Putamen (tissue), 1 donor: ENCODE measurements at regions not wholly inside any gene's neighbourhood (a gene's known extent, or its start where the extent isn't known, plus 50 kb on each side); places are given as distances from the start of the nearest gene placed in this dataset.
A peak's percentile ranks its signal among the peaks of the same experiment; 100 is the strongest.

Experiments
- DNase-seq: peaks from one replicate; pipeline ENCODE4 v3.0.0-alpha.2; 2016; ENCODE audit warnings: low spot score

- DNase-seq, result no peak
Measured at GRCh38 chr3:127483902-127484591, 106.5 kb downstream of the TPRA1 start.

- DNase-seq, result no peak
Measured at GRCh38 chr3:127483005-127483641, 107.4 kb downstream of the TPRA1 start.

DNA sequence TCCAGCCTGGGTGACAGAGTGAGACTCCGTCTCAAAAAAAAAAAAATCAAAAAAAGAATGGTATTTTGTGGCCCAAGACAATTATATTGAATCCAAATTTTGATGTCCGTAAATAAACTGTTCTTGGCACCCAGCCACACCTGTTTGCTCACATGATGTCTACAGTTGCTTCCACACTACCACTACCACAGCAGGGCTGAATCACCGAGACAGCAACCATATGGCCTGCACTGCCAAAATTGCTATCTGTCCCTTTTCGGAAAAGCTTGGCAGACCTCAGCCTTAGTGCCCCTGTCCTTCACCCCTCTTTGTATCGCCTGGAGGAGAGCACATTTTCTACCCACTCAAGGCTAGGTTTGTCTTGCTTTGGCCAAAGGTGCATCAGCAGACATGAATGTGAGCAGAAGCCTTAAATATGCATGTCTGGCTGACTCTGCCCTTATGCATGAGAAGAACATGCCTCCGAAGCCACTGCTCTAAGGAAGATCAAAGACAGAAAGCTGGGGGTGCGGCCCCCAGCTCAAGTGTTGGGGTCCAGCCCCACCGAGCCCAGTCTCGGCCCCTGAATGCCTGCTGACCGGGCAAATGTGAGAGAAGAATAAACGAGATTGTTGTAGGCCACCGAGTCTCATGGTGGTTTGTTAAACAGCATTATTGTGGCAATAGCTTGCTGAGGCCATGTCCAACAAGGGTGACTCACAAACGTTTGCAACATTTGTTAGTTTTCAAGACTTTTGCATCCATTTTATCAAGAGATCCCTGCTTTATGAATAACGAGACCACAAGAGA is 108.1 kb downstream of the TPRA1 start:
- no peak for DNase-seq

GRCh38 chr3:127480196-127480954 is 110.2 kb downstream of the TPRA1 start:
- no peak for DNase-seq

DNA sequence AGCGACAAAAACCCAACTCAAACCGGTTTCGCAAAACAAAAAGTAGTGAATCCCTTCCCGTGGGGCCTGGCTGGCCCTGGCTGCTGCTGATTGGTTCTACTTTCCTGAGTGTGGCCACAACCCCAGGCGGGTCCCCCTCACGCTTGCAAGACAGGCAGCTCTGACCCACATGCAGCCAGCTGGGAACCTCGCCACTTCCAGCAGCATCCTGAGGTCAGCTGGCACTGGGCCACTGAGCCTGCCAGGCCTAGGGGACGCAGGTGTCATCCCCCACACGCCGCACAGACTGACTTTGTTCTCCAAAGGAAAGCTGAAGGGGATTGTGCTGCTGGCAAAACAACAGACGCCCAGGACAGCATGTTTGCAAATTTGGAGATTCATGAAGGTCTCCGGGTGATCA is 111.1 kb downstream of the TPRA1 start:
- no peak for DNase-seq

DNA sequence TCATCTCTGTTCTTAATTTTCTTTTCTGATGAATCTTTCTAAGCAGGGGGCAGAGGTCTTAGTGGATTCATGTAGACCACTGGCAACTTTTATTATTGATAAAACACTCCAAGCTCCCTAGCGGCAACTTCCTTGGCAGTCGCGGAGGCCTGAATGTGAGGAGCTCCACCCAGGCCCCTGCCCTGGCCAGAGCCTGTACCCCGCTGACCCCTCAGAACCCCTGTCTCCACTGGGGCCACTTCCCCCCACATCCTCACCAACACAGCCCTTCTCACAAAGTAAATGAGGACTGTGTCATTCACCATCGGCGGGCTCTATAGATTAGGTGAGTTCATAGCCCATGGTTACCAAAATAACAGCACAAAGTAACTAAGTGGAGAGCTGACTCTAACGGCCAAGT is 111.6 kb downstream of the TPRA1 start:
- DNase-seq, result no peak

DNA sequence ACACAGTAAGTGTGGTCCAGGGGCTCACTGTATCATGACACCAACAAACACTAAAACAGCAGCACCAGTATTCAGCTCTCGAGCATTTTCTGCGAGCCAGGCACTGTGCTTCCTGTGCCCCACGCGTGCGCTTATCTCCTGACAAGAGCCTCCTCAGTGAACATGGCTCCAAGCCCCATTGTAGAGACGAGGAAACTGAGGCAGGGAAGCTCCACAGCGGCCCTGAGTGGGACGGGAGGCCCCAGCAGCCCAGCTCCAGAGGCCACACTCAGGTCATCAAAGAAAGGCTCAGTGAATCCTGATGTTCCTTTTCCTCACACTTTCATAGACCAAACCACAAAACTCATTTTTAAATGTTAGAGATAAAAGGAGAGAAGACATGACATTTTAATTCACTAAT is 113.1 kb downstream of the TPRA1 start:
- DNase-seq, result no peak

DNA sequence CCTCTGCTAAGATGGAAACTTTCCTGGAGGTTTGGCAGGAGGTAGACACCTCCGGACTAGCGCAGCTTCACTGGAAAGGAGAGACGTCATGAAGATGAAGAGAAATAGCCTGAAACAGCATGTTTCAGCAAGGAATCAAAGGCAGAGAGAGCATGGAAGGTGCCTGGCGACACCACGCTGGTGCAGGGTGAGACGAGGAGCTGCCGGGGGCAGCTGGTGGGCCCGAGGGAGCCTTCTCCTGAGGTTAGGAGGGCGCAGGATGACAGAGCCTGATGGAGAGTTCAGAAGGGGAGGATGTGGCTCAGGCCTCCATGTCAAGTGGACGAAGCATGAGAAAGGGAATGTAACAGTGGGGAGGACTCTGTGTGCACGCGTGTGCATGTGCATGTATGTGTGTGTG is 113.6 kb downstream of the TPRA1 start:
- no peak for DNase-seq

DNA sequence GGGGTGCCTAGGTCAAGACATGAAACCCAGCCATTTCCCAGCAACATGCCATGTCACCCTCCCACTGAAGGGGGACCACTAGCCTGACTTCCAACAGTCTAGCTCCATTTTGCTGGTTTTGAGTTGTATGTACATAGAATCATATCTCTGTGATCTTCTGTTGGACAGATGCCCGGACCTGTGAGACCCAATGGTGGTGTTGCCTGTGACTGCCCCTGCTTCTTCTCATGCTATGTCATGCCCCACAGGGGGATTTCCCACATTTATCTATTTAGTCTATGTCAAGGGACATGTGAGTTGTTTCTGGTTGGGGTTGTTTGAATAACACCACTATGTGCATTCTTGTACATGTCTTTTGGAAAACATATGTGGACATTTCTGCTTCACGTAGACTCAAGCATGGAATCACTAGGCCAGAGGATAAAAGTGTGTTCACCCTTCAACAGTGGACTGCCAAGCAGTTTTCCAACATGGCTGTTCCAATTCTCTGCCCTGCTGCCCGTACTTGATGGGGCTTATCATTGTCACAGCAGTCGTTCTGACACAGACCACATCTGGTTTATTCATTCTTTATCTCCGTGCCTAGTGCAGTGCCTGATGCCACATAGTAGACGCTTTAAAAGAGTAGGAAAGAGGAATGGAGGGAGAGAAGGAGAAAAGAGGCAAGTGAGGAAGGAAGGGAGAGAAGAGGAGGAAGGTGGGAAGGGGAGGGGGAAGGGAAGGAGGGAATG is 114.4 kb downstream of the TPRA1 start:
- no peak for DNase-seq

- DNase-seq, result no peak
Measured at GRCh38 chr3:127475391-127475790, 115.1 kb downstream of the TPRA1 start.

GRCh38 chr3:127473244-127474024 is 117.1 kb downstream of the TPRA1 start:
- no peak for DNase-seq

DNA sequence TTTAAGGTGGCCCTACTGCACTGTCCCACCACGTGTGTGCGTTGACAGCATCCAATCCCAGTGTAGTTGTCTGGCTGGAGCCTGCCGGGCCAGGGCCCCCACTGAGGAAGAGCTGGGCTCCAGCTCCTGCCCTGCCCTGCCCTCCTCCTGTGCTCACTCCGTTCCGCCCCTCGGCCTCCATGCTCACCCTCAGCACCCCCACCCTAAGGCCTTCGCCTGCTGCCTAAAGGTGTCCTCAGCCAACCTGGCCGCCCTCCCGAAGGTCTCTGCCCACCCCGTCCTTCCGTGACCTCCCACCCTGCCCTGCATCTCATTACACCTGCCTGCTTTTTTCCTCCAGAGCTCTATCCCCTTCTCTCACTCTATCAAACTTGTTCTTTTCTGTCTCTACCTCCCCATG is 118.0 kb downstream of the TPRA1 start:
- no peak for DNase-seq

GRCh38 chr3:127471142-127471541 is 119.4 kb downstream of the TPRA1 start:
- no peak for DNase-seq

- DNase-seq, result no peak
Measured at GRCh38 chr3:127469760-127470159, 120.8 kb downstream of the TPRA1 start.

DNA sequence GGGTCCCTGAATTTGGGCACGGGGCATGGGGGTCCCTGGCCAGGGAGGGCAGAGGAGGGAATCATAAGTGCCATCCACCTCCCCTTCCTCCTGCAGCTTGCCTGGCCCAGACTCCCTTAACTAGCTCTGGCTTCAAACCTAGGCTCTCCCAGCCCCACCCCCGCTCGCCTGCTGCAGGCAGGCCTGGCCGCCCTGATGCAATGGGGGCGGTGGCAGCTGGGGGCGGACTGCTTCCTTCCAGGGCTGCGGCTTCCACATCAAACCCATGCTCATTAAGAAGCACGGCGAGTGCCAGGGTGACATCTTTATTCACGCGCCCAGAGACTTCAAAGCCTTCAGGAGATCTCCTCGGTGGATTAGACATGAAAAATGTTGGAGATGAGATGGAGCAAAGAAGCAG is 123.1 kb downstream of the TPRA1 start:
- peak; percentile 30 for DNase-seq

DNA sequence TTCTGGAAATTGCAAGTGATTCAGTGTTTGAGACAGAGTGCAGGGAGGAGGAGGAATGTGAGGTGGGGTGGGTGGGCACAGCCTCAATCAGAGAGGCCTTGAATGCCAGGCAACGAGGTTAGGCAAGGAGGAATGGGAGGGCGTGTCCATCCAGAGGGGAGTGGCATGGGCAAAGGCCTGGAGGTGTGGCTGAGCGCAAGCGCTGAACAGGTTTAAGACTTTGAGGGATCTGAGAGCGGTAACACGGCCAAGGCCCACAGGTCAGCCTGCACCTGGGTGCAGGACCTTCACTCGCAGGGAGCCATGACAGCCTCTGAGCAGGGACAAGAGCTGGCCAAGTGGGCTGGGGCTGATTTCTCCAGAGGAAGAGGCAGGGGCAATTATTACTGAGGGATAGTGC is 125.9 kb downstream of the TPRA1 start:
- no peak for DNase-seq

DNA sequence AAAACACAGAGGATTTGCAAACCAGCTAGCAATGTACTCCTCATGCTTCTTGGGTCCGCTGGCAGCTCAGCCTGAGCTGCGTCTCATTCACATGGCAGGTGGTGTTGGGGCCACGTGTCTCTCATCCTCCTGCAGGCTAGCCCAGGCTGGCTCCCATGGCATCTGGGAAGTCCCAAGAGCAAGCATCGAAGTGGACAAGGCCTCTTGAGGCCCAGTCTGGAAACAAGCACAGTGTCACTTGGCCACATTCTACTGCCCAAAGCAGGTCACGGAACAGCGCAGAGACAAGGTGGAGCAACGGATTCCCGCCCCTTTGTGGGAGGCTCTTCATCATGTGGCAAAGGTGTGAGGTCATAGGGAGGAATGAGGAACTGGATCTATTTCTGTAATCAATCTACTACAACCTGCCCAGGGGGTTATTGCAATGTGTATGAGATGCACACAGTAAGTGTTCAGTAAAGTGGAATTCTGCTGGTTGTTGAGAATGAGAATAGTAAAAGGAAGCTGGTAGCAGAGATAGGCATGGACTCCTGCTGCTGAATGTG is 128.3 kb downstream of the TPRA1 start:
- DNase-seq, result no peak

DNA sequence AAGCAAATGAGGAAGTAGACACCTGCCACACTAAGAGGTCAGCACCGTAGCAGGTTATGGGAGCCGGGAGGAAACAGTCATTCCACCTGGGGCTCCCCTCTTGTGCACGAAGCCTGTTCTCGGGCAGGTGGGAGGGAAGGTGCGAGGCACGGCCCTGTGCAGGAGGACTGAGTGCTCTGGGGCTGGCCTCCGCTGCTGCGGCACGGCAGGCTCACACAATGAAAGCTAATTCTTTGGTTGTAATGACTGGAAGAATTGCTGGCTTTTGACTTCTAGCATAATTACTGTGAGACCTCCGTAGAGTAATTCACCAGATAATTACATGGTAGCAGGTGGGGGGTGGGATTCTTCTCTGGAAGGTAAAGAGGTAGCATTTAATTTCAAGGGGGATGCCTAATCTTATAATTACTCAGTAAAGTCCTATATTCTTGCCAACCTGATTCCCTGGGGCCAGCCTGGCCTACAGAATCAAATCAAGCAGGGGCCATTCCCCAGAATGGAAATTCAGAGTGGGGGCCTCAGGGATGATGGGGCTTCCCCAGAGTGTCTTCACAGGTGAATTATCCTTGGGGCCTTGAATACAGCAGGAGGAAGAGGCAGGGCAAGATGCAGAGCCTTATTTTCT is 129.1 kb downstream of the TPRA1 start:
- DNase-seq, result no peak

GRCh38 chr3:127459891-127460290 is 130.6 kb downstream of the TPRA1 start:
- DNase-seq, result no peak
